RWPE2 (cell line): ENCODE measurements at regions not wholly inside any gene's neighbourhood (a gene's known extent, or its start where the extent isn't known, plus 50 kb on each side); places are given as distances from the start of the nearest gene placed in this dataset.

Experiments used
- ATAC-seq: fragments of 200-7000 bp; cut with Tn5 transposase; 3 replicates; pipeline ENCODE4 v1.9.1; 2021; ENCODE audit warnings: low read depth
- DNase-seq: peaks from one replicate; pipeline ENCODE4 v3.0.0-alpha.2; 2020; ENCODE audit warnings: low spot score
- H3K27ac ChIP-seq: fragments of 450-650 bp; 2 replicates; pipeline ENCODE4 v1.5.1; 2017; ENCODE audit warnings: mild to moderate bottlenecking; ENCODE audit not compliant: poor library complexity, severe bottlenecking
- H3K27me3 ChIP-seq: fragments of 250-450 bp; sonication (Bioruptor Pico); 2 replicates; pipeline ENCODE4 v1.5.1; 2021; ENCODE audit warnings: mild to moderate bottlenecking, moderate library complexity; ENCODE audit not compliant: insufficient read depth, poor library complexity, severe bottlenecking
- H3K36me3 ChIP-seq: fragments of 250-450 bp; sonication (Bioruptor Pico); 2 replicates; pipeline ENCODE4 v1.5.1; 2020; ENCODE audit warnings: low read depth, mild to moderate bottlenecking, moderate library complexity
- H3K4me1 ChIP-seq: fragments of 250-450 bp; sonication (Bioruptor Pico); 2 replicates; pipeline ENCODE4 v1.5.1; 2021; ENCODE audit warnings: mild to moderate bottlenecking, moderate library complexity; ENCODE audit not compliant: insufficient read depth, poor library complexity, severe bottlenecking
- H3K4me3 ChIP-seq: fragments of 250-450 bp; sonication (Bioruptor Pico); 2 replicates; pipeline ENCODE4 v1.5.1; 2021; ENCODE audit warnings: mild to moderate bottlenecking, moderate library complexity; ENCODE audit not compliant: severe bottlenecking
- H3K9me3 ChIP-seq: fragments of 250-450 bp; sonication (Bioruptor Pico); 2 replicates; pipeline ENCODE4 v1.5.1; 2021; ENCODE audit warnings: mild to moderate bottlenecking, moderate library complexity; ENCODE audit not compliant: severe bottlenecking
- CTCF ChIP-seq: fragments of 450-650 bp; IDR thresholded peaks from one replicate; pipeline ENCODE4 v1.5.1; 2017; ENCODE audit warnings: mild to moderate bottlenecking, moderate library complexity; ENCODE audit not compliant: poor library complexity, severe bottlenecking

DNA sequence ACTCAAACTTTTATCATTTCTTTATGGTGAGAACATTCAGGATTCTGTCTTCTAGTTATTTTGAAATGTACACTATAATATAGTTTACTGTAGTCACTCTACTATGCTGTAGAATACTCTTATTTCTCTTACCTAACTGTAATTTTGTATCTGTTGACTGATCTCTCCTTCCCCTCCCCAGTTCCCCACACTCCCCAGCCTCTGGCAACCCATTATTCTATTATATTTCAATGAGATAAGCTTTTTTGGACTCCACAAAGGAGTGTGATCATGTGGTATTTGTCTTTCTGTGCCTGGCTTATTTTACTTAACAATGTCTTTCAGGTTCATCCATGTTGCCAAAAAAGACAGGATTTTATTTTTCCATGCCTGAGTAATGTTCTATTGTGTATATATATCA is 71.4 kb upstream of the DYNC1I1 start:
- Histone ChIP-seq H3K27me3 (peaks cover 8% of the 10 kb centered on the region), H3K27ac (no peak overlapping the region), H3K9me3 (no peaks in the 10 kb centered on the region), H3K36me3 (no peaks in the 10 kb centered on the region), H3K4me1 (no peaks in the 10 kb centered on the region), H3K4me3 (no peak overlapping the region)
- TF ChIP-seq CTCF = no peak
- no peak for ATAC-seq
- no peak for DNase-seq

DNA sequence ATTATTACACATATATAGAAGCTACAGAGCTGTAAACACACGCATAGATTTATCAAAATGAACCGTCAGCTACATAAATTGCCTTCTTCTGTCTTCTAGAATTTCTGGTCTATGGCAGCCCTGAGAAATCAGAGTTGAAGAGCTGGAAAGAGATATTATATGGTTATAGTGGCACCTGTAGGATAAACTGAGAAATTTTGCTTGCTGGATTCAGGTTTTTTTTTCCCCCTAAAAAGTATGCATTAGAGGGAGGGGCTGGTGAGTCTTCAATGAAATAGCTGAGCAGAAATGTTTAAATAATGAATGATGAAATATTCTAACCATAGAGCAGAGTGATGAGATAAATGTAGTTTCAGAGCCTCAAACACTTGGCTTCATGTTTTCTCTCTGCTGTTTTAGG is 78.0 kb upstream of the DYNC1I1 start:
- no peaks in the 10 kb centered on the region for H3K9me3 ChIP-seq
- peaks cover 24% of the 10 kb centered on the region for H3K4me1 ChIP-seq
- no peak overlapping the region for H3K4me3 ChIP-seq
- H3K27me3 ChIP-seq = no peaks in the 10 kb centered on the region
- H3K36me3 ChIP-seq = no peaks in the 10 kb centered on the region
- H3K27ac ChIP-seq = no peak overlapping the region
- no peak for DNase-seq
- TF ChIP-seq CTCF = no peak
- ATAC-seq = no peak

DNA sequence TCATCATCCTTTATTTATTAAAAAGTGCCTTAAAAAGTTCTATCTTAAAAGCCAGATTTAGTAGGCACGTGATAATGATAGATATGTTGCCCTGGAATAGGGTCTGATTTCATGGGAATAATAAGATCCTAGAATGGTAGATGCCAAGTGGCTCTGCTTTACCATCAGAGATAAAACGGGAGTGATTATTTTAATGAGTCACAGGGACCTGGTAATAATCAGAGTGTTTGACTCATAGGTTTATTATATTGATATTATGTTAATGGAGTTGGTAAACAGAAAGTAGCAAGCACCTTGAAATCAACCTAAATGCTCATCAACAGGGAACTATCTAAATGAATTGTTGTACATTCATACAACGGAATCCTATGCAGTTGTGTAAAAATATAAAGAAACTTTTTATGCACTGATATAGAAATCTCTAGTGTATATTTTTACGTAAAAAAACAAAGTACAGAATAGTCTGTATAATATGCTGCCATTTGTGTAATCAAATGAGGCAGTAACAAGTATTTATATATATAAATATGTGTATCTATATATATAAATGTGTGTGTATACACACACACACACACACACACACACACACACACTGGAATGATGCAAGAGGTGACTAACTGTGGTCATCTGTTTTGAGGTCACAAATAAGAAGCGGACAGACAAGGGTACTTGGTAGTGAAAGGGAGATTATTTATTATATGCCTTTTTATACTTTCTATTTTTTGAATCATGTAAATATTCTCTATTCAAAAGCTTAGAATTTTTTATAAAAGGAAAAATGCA is 78.6 kb upstream of the DYNC1I1 start:
- no peak for ATAC-seq

GRCh38 chr7:95691464-95691863 is 80.9 kb upstream of the DYNC1I1 start:
- peak; percentile 66 for DNase-seq

More for the DNA sequence above, 78.6 kb upstream of the DYNC1I1 start:
- Histone ChIP-seq H3K36me3 (no peaks in the 10 kb centered on the region), H3K27me3 (no peaks in the 10 kb centered on the region), H3K4me3 (no peak overlapping the region), H3K4me1 (peaks cover 27% of the 10 kb centered on the region), H3K9me3 (no peaks in the 10 kb centered on the region), H3K27ac (no peak overlapping the region)
- no peak for DNase-seq
- no peak for TF ChIP-seq CTCF

More at GRCh38 chr7:95691464-95691863, 80.9 kb upstream of the DYNC1I1 start:
- H3K9me3 ChIP-seq = no peaks in the 10 kb centered on the region
- H3K27me3 ChIP-seq = no peaks in the 10 kb centered on the region
- TF ChIP-seq CTCF = no peak
- no peak overlapping the region for H3K4me3 ChIP-seq
- H3K36me3 ChIP-seq = no peaks in the 10 kb centered on the region
- peaks cover 27% of the 10 kb centered on the region for H3K4me1 ChIP-seq
- ATAC-seq = peak; percentile 99
- peak overlapping the region; percentile 65 for H3K27ac ChIP-seq
